GM23338 (cell line): ENCODE measurements at regions not wholly inside any gene's neighbourhood (a gene's known extent, or its start where the extent isn't known, plus 50 kb on each side); places are given as distances from the start of the nearest gene placed in this dataset.
A peak's percentile ranks its signal among the peaks of the same experiment; 100 is the strongest.

Experiments used
- ATAC-seq: fragments of 200-7000 bp; cut with Tn5 transposase; 3 replicates; pipeline ENCODE4 v1.9.1; 2020
- DNase-seq: peaks from one replicate; pipeline ENCODE4 v3.0.0-alpha.2; 2015; ENCODE audit warnings: low spot score
- H2AFZ ChIP-seq: fragments of 200-600 bp; sonication (generic); 2 replicates; pipeline ENCODE4 v1.8.0; 2016; ENCODE audit warnings: antibody characterized with exemption, mild to moderate bottlenecking, moderate library complexity
- H3F3A ChIP-seq: fragments of 200-600 bp; sonication (generic); replicated peaks from 2 replicates; pipeline ENCODE4 v1.8.0; 2017; ENCODE audit warnings: antibody characterized with exemption, mixed run types, low read depth
- H3K27ac ChIP-seq: fragments of 200-600 bp; sonication (generic); 2 replicates; pipeline ENCODE4 v1.6.1; 2016; ENCODE audit warnings: low read depth
- H3K27me3 ChIP-seq: fragments of 200-600 bp; sonication (generic); 2 replicates; pipeline ENCODE4 v1.8.0; 2016; ENCODE audit warnings: mild to moderate bottlenecking, mixed run types, moderate library complexity; ENCODE audit not compliant: insufficient read depth
- H3K36me3 ChIP-seq: fragments of 200-600 bp; sonication (generic); 2 replicates; pipeline ENCODE4 v1.8.0; 2016; ENCODE audit warnings: mild to moderate bottlenecking; ENCODE audit not compliant: insufficient read depth
- H3K4me1 ChIP-seq: fragments of 200-600 bp; sonication (generic); 2 replicates; pipeline ENCODE4 v1.8.0; 2016; ENCODE audit warnings: mild to moderate bottlenecking, moderate library complexity; ENCODE audit not compliant: insufficient read depth
- H3K4me2 ChIP-seq: fragments of 200-600 bp; sonication (generic); 2 replicates; pipeline ENCODE4 v1.7.1; 2017; ENCODE audit warnings: mixed run types
- H3K4me3 ChIP-seq: fragments of 200-600 bp; sonication (generic); 2 replicates; pipeline ENCODE4 v1.6.1; 2016; ENCODE audit warnings: mixed run types
- H3K79me2 ChIP-seq: fragments of 200-600 bp; sonication (generic); replicated peaks from 2 replicates; pipeline ENCODE4 v1.8.0; 2017; ENCODE audit warnings: mild to moderate bottlenecking; ENCODE audit not compliant: insufficient read depth
- H3K9me2 ChIP-seq: fragments of 200-600 bp; sonication (generic); 2 replicates; pipeline ENCODE4 v1.8.0; 2017; ENCODE audit not compliant: insufficient read depth
- H4K20me1 ChIP-seq: fragments of 200-600 bp; sonication (generic); replicated peaks from 2 replicates; pipeline ENCODE4 v1.8.0; 2017; ENCODE audit warnings: mild to moderate bottlenecking; ENCODE audit not compliant: insufficient read depth
- H3K27ac Mint-ChIP-seq: 2 replicates; pipeline ENCODE4 v1.8.0; 2020; ENCODE audit warnings: inconsistent platforms, mild to moderate bottlenecking, moderate library complexity, mixed read lengths
- H3K27me3 Mint-ChIP-seq: 3 replicates; pipeline ENCODE4 v1.8.0; 2022; ENCODE audit warnings: low read depth, mild to moderate bottlenecking, moderate library complexity, mixed read lengths, inconsistent platforms; ENCODE audit not compliant: insufficient read depth, poor library complexity
- H3K36me3 Mint-ChIP-seq: 3 replicates; pipeline ENCODE4 v1.8.0; 2021; ENCODE audit warnings: low read depth, mild to moderate bottlenecking, inconsistent platforms, moderate library complexity, mixed read lengths
- H3K4me1 Mint-ChIP-seq: 3 replicates; pipeline ENCODE4 v1.8.0; 2020; ENCODE audit warnings: mild to moderate bottlenecking, inconsistent platforms, mixed read lengths
- H3K4me3 Mint-ChIP-seq: 3 replicates; pipeline ENCODE4 v1.8.0; 2021; ENCODE audit warnings: moderate library complexity, mild to moderate bottlenecking, inconsistent platforms, mixed read lengths
- H3K9me3 Mint-ChIP-seq: 3 replicates; pipeline ENCODE4 v1.8.0; 2020; ENCODE audit warnings: moderate library complexity, mild to moderate bottlenecking, inconsistent platforms, mixed read lengths
- CREB1 ChIP-seq: fragments of 250-450 bp; sonication (Bioruptor Pico); IDR thresholded peaks from 2 replicates; pipeline ENCODE4 v1.5.0; 2020; ENCODE audit warnings: low read depth, mild to moderate bottlenecking, moderate library complexity
- CTCF ChIP-seq, 2 experiments: fragments of 200-600 bp in 1 of 2; sonication (generic) in 1 of 2; conservative IDR thresholded peaks; 2 replicates each; pipeline versions ENCODE4 v1.5.1 to v1.6.1; 2016 to 2017; ENCODE audit warnings: antibody characterized with exemption in 2 of 2, low read depth in 2 of 2, mild to moderate bottlenecking in 2 of 2, moderate library complexity in 1 of 2
- EZH2 ChIP-seq: fragments of 200-600 bp; sonication (generic); IDR thresholded peaks from one replicate; pipeline ENCODE4 v1.8.0; 2017; ENCODE audit warnings: antibody characterized with exemption, mild to moderate bottlenecking, low read depth; ENCODE audit not compliant: unreplicated experiment
- EZH2phosphoT487 ChIP-seq: fragments of 200-600 bp; sonication (generic); IDR thresholded peaks from one replicate; pipeline ENCODE4 v1.8.1; 2018; ENCODE audit warnings: antibody characterized with exemption; ENCODE audit not compliant: unreplicated experiment
- JUNB ChIP-seq: IDR thresholded peaks from one replicate; pipeline ENCODE4 v1.6.1; 2016; ENCODE audit warnings: antibody characterized with exemption; ENCODE audit not compliant: unreplicated experiment
- NANOG ChIP-seq: IDR thresholded peaks from 2 replicates; pipeline ENCODE4 v1.6.1; 2016; ENCODE audit warnings: antibody characterized with exemption, borderline replicate concordance
- STAT1 ChIP-seq: IDR thresholded peaks from one replicate; pipeline ENCODE4 v1.6.1; 2016; ENCODE audit warnings: antibody characterized with exemption; ENCODE audit not compliant: unreplicated experiment
- ZNF331 ChIP-seq: fragments of 250-450 bp; sonication (Bioruptor Pico); IDR thresholded peaks from 2 replicates; pipeline ENCODE4 v1.5.0; 2020; ENCODE audit warnings: low read depth, mild to moderate bottlenecking, moderate library complexity
- TF ChIP-seq, protein P1 (sequence below): IDR thresholded peaks from one replicate; pipeline ENCODE4 v1.6.1; 2018; ENCODE audit warnings: antibody characterized with exemption; ENCODE audit not compliant: unreplicated experiment
- TF ChIP-seq, protein P2 (sequence below): IDR thresholded peaks from 2 replicates; pipeline ENCODE4 v1.6.1; 2016; ENCODE audit warnings: antibody characterized with exemption

GRCh38 chr9:71624728-71625127 lies 143.6 kb downstream of the CEMIP2 start (continued):
- TF ChIP-seq CTCF (conservative IDR thresholded peaks at IDR 0.05; ENCODE audit: low read depth in 2 of 2), result peak in 1 of 2 experiments; percentile 45; a peak in 3 of 4 replicates

GRCh38 chr9:71620746-71621145 lies 147.6 kb downstream of the CEMIP2 start:
- ATAC-seq, result no peak
- no peaks in the 10 kb centered on the region for H3K4me1 Mint-ChIP-seq
- H3K36me3 Mint-ChIP-seq, result peaks cover 7% of the 10 kb centered on the region; the same call in 2 of the 3 replicates
- Histone ChIP-seq H3K9me2 (peaks cover 15% of the 10 kb centered on the region), H3K79me2 (no peaks in the 10 kb centered on the region), H3K4me1 (no peaks in the 10 kb centered on the region), H3K27me3 (no peaks in the 10 kb centered on the region), H3K4me3 (no peak overlapping the region), H2AFZ (peak overlapping the region; percentile 78; the same call in 1 of the 2 replicates), H3K36me3 (0 out of 2 replicates have a peak, but pooled peaks cover 3% of the 10 kb centered on the region), H3K27ac (no peak overlapping the region), H4K20me1 (no peaks in the 10 kb centered on the region), H3F3A (no peaks in the 10 kb centered on the region), H3K4me2 (no peak overlapping the region)
- DNase-seq, result no peak
- H3K27me3 Mint-ChIP-seq, result no peaks in the 10 kb centered on the region
- peaks cover 16% of the 10 kb centered on the region; the same call in 2 of the 3 replicates for H3K9me3 Mint-ChIP-seq
- H3K27ac Mint-ChIP-seq, result no peak overlapping the region
- no peak overlapping the region for H3K4me3 Mint-ChIP-seq
- TF ChIP-seq CTCF (conservative IDR thresholded peaks at IDR 0.05; ENCODE audit: low read depth in 2 of 2) (no peak), NANOG (no peak), CREB1 (CRISPR knock-in tag) (no peak), EZH2 (no peak), ZNF331 (CRISPR knock-in tag) (no peak), STAT1 (no peak), EZH2phosphoT487 (no peak), JUNB (no peak)
- TF ChIP-seq, protein P1, sequence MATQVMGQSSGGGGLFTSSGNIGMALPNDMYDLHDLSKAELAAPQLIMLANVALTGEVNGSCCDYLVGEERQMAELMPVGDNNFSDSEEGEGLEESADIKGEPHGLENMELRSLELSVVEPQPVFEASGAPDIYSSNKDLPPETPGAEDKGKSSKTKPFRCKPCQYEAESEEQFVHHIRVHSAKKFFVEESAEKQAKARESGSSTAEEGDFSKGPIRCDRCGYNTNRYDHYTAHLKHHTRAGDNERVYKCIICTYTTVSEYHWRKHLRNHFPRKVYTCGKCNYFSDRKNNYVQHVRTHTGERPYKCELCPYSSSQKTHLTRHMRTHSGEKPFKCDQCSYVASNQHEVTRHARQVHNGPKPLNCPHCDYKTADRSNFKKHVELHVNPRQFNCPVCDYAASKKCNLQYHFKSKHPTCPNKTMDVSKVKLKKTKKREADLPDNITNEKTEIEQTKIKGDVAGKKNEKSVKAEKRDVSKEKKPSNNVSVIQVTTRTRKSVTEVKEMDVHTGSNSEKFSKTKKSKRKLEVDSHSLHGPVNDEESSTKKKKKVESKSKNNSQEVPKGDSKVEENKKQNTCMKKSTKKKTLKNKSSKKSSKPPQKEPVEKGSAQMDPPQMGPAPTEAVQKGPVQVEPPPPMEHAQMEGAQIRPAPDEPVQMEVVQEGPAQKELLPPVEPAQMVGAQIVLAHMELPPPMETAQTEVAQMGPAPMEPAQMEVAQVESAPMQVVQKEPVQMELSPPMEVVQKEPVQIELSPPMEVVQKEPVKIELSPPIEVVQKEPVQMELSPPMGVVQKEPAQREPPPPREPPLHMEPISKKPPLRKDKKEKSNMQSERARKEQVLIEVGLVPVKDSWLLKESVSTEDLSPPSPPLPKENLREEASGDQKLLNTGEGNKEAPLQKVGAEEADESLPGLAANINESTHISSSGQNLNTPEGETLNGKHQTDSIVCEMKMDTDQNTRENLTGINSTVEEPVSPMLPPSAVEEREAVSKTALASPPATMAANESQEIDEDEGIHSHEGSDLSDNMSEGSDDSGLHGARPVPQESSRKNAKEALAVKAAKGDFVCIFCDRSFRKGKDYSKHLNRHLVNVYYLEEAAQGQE, result no peak
- TF ChIP-seq, protein P2, sequence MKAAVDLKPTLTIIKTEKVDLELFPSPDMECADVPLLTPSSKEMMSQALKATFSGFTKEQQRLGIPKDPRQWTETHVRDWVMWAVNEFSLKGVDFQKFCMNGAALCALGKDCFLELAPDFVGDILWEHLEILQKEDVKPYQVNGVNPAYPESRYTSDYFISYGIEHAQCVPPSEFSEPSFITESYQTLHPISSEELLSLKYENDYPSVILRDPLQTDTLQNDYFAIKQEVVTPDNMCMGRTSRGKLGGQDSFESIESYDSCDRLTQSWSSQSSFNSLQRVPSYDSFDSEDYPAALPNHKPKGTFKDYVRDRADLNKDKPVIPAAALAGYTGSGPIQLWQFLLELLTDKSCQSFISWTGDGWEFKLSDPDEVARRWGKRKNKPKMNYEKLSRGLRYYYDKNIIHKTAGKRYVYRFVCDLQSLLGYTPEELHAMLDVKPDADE, result no peak
